ELF-1 (cell line): ENCODE measurements at regions not wholly inside any gene's neighbourhood (a gene's known extent, or its start where the extent isn't known, plus 50 kb on each side); places are given as distances from the start of the nearest gene placed in this dataset.
"Not testable (repeated sequence)": the region's sequence is repeated elsewhere in the genome, so short reads cannot be mapped to it uniquely, and the experiment has no call there.

Source experiments
- DNase-seq: peaks from one replicate; pipeline ENCODE4 v3.0.0-alpha.2; 2016; ENCODE audit warnings: low read depth, low spot score

- DNase-seq: no peak
These were observed 352.1 kb downstream of the POM121L12 start for GRCh38 chr7:53387515-53387914.

- no peak for DNase-seq
These were observed 362.5 kb downstream of the POM121L12 start for GRCh38 chr7:53397911-53398310.

GRCh38 chr7:53398566-53398965, 363.1 kb downstream of the POM121L12 start:
- DNase-seq: no peak

- no peak for DNase-seq
These were observed 377.6 kb downstream of the POM121L12 start for GRCh38 chr7:53413021-53413420.

GRCh38 chr7:53415816-53416215, 380.4 kb downstream of the POM121L12 start:
- DNase-seq: no peak

GRCh38 chr7:53418834-53419482, 383.5 kb downstream of the POM121L12 start:
- DNase-seq: no peak

GRCh38 chr7:53420550-53420949, 385.1 kb downstream of the POM121L12 start:
- no peak for DNase-seq

- no peak for DNase-seq
These were observed 386.9 kb downstream of the POM121L12 start for GRCh38 chr7:53422291-53422690.

- no peak for DNase-seq
These were observed 390.8 kb downstream of the POM121L12 start for GRCh38 chr7:53426145-53426750.

GRCh38 chr7:53428045-53428444, 392.6 kb downstream of the POM121L12 start:
- no peak for DNase-seq

- no peak for DNase-seq
These were observed 396.5 kb downstream of the POM121L12 start for GRCh38 chr7:53431901-53432300.

- DNase-seq: no peak
These were observed 401.9 kb downstream of the POM121L12 start for GRCh38 chr7:53437336-53437735.

- DNase-seq: no peak
These were observed 410.7 kb downstream of the POM121L12 start for GRCh38 chr7:53446170-53446569.

- DNase-seq: no peak
These were observed 423.2 kb downstream of the POM121L12 start for GRCh38 chr7:53458636-53459035.

GRCh38 chr7:53466371-53466770, 430.9 kb downstream of the POM121L12 start:
- DNase-seq: no peak

GRCh38 chr7:53470336-53470970, 435.0 kb downstream of the POM121L12 start:
- no peak for DNase-seq

GRCh38 chr7:53473371-53473770, 437.9 kb downstream of the POM121L12 start:
- peak; percentile 14 for DNase-seq

GRCh38 chr7:53475776-53476175, 440.3 kb downstream of the POM121L12 start:
- DNase-seq: no peak

GRCh38 chr7:53476566-53476965, 441.1 kb downstream of the POM121L12 start:
- no peak for DNase-seq

GRCh38 chr7:53485354-53485753, 449.9 kb downstream of the POM121L12 start:
- DNase-seq: no peak

GRCh38 chr7:53491051-53491450, 455.6 kb downstream of the POM121L12 start:
- no peak for DNase-seq

GRCh38 chr7:53495181-53495580, 459.7 kb downstream of the POM121L12 start:
- not testable (repeated sequence) for DNase-seq

- DNase-seq: no peak
These were observed 464.6 kb downstream of the POM121L12 start for GRCh38 chr7:53500076-53500475.
